HK-2 (cell line): ENCODE measurements at regions not wholly inside any gene's neighbourhood (a gene's known extent, or its start where the extent isn't known, plus 50 kb on each side); places are given as distances from the start of the nearest gene placed in this dataset.

ENCODE experiments used
- DNase-seq: peaks from one replicate; pipeline ENCODE4 v3.0.0-alpha.2; 2018; ENCODE audit not compliant: unreplicated experiment

- no peak for DNase-seq
These were observed 235.6 kb upstream of the PRDM1 start for GRCh38 chr6:105850261-105851112.

GRCh38 chr6:105849746-105850145, 236.4 kb upstream of the PRDM1 start:
- no peak for DNase-seq

- DNase-seq = no peak
These were observed 238.7 kb upstream of the PRDM1 start for GRCh38 chr6:105847433-105847832.

GRCh38 chr6:105844275-105844883, 241.8 kb upstream of the PRDM1 start:
- DNase-seq = no peak

- no peak for DNase-seq
These were observed 246.9 kb upstream of the PRDM1 start for GRCh38 chr6:105839266-105839665.

- no peak for DNase-seq
These were observed 248.0 kb upstream of the PRDM1 start for GRCh38 chr6:105838171-105838570.

- no peak for DNase-seq
These were observed 249.2 kb upstream of the PRDM1 start for GRCh38 chr6:105836889-105837288.

GRCh38 chr6:105836379-105836778, 249.8 kb upstream of the PRDM1 start:
- no peak for DNase-seq

GRCh38 chr6:105835373-105835772, 250.8 kb upstream of the PRDM1 start:
- DNase-seq = no peak

GRCh38 chr6:105833959-105834947, 251.9 kb upstream of the PRDM1 start:
- no peak for DNase-seq

- DNase-seq = no peak
These were observed 253.8 kb upstream of the PRDM1 start for GRCh38 chr6:105832313-105832761.

GRCh38 chr6:105831311-105832097, 254.6 kb upstream of the PRDM1 start:
- no peak for DNase-seq

- DNase-seq = no peak
These were observed 260.9 kb upstream of the PRDM1 start for GRCh38 chr6:105825210-105825609.

GRCh38 chr6:105824732-105825131, 261.4 kb upstream of the PRDM1 start:
- no peak for DNase-seq

GRCh38 chr6:105821777-105822176, 264.4 kb upstream of the PRDM1 start:
- no peak for DNase-seq

GRCh38 chr6:105821027-105821426, 265.1 kb upstream of the PRDM1 start:
- DNase-seq = no peak

GRCh38 chr6:105819745-105820144, 266.4 kb upstream of the PRDM1 start:
- no peak for DNase-seq

- no peak for DNase-seq
These were observed 267.6 kb upstream of the PRDM1 start for GRCh38 chr6:105818505-105818904.

GRCh38 chr6:105817961-105818360, 268.2 kb upstream of the PRDM1 start:
- DNase-seq = no peak

GRCh38 chr6:105817370-105817769, 268.8 kb upstream of the PRDM1 start:
- no peak for DNase-seq

- no peak for DNase-seq
These were observed 269.3 kb upstream of the PRDM1 start for GRCh38 chr6:105816847-105817246.
